ENCODE measurements at regions not wholly inside any gene's neighbourhood (a gene's known extent, or its start where the extent isn't known, plus 50 kb on each side); places are given as distances from the start of the nearest gene placed in this dataset.

DNA sequence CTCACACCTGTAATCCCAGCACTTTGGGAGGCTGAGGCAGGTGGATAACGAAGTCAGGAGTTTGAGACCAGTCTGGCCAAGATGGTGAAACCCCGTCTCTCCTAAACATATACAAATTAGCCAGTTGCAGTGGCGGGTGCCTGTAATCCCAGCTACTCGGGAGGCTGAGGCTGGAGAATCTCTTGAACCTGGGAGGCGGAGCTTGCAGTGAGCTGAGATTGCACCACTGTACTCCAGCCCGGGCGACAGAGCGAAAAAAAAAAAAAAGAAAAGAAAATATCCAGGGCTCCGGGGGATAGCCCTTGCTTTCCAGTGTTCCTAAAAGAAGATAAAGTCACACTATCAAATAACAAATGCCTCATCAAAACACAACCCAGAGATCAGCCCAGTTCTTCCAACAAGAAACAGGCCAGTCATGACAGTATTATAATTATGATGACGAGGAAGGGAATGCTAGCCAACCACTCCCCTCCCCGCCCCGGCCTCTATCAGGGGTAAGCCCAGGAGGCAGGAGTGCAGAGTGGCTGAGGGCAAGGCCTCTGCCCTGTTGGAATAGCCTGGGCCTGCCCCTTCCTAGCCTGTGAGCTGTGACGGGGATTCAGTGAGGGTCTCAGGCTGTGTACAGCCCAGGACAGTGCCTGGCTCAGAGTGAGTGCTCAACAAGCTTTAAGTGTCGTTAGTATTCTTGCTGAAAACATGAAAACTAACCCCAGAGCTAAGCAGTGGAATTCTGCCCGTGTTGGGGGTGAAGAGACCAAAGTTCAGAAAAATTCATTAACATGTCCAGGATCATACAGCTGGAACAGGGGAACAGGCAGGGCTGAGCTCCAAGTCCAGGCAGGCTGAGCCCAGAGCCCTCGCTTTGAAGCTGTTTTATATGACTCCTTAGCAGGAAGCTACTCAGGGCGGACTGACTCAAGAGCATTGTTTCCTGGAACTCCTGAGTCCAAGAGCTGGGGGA is 54.3 kb downstream of the FAM241B start:
- intact Hi-C loops (cut with DNase I) = no loop called here

DNA sequence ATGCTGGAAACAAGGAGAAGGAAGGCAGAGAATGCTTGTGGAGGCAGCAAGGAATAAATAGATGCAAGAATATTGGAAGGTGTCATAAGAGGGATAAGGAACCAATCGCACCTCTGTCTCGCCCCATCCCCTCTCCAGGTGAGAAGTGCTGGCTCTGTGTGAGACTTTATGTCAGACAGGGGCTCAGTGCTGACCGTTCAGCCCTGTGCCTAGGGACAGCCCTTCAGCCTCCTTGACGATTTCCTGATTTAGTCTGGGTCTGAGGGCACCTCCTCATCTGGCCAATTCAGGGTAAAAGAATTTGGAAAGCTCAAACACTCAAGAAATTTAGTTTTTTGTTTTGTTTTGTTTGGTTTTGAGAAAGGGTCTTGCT is 54.9 kb downstream of the FAM241B start:
- H3K4me3 ChIP-seq = no peak overlapping the region
- TF ChIP-seq EP300 (IDR thresholded peaks at IDR 0.05) = no peak
- no peak for TF ChIP-seq POLR2A (IDR thresholded peaks at IDR 0.05; ENCODE audit: low read depth)
- no peak for TF ChIP-seq POLR2AphosphoS5 (IDR thresholded peaks at IDR 0.05)
- TF ChIP-seq, protein P1, sequence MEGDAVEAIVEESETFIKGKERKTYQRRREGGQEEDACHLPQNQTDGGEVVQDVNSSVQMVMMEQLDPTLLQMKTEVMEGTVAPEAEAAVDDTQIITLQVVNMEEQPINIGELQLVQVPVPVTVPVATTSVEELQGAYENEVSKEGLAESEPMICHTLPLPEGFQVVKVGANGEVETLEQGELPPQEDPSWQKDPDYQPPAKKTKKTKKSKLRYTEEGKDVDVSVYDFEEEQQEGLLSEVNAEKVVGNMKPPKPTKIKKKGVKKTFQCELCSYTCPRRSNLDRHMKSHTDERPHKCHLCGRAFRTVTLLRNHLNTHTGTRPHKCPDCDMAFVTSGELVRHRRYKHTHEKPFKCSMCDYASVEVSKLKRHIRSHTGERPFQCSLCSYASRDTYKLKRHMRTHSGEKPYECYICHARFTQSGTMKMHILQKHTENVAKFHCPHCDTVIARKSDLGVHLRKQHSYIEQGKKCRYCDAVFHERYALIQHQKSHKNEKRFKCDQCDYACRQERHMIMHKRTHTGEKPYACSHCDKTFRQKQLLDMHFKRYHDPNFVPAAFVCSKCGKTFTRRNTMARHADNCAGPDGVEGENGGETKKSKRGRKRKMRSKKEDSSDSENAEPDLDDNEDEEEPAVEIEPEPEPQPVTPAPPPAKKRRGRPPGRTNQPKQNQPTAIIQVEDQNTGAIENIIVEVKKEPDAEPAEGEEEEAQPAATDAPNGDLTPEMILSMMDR (IDR thresholded peaks at IDR 0.05) = no peak
- H3K36me3 ChIP-seq = no peaks in the 10 kb centered on the region
- H3K27me3 ChIP-seq = peaks cover 0 to under 1% (median 0%) of the 10 kb centered on the region in 4 donors
- WGBS = 74% methylated on average over 4 of the region's 4 CpGs
- intact Hi-C loops (cut with DNase I) = no loop called here
- H3K4me1 ChIP-seq = peaks cover 17 to 24% (median 20%) of the 10 kb centered on the region in 4 donors
- no peak for DNase-seq (ENCODE audit: extremely low spot score)
- H3K27ac ChIP-seq (replicated peaks in 1 of 4) = no peak overlapping the region
- H3K9me3 ChIP-seq = no peaks in the 10 kb centered on the region

More for the DNA sequence above, 54.3 kb downstream of the FAM241B start:
- 67% methylated on average over 17 of the region's 17 CpGs for WGBS
- Histone ChIP-seq H3K4me1 (peaks cover 17 to 24% (median 20%) of the 10 kb centered on the region in 4 donors), H3K36me3 (no peaks in the 10 kb centered on the region), H3K9me3 (no peaks in the 10 kb centered on the region), H3K27me3 (peaks cover 0 to 7% (median 0%) of the 10 kb centered on the region in 4 donors), H3K27ac (replicated peaks in 1 of 4) (peak overlapping the region in 2 of 4 donors; percentile 31 to 53), H3K4me3 (no peak overlapping the region)
- DNase-seq (ENCODE audit: extremely low spot score) = no peak
- TF ChIP-seq, protein P1 (IDR thresholded peaks at IDR 0.05) = no peak
- TF ChIP-seq POLR2AphosphoS5 (IDR thresholded peaks at IDR 0.05) (no peak), EP300 (IDR thresholded peaks at IDR 0.05) (no peak), POLR2A (IDR thresholded peaks at IDR 0.05; ENCODE audit: low read depth) (no peak)

DNA sequence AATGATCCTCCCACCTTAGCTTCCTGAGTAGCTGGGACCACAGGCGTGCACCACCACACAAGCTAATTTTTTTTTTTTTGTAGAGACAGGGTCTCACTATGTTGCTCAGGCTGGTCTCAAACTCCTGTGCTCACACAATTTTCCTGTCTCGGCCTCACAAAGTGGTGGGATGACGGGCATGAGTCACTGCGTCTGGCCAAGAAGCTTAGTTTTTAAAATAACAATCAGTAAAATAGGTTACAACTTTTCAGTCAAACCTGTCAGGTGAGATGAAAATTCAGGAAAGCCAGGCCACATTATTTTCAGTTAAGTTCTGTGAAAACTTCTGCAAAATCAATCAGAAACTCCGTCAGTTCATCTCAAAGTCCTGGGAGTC is 55.4 kb downstream of the FAM241B start:
- H3K4me1 ChIP-seq = peaks cover 17 to 24% (median 20%) of the 10 kb centered on the region in 4 donors
- WGBS = 77% methylated on average over 5 of the region's 5 CpGs
- H3K4me3 ChIP-seq = no peak overlapping the region
- intact Hi-C loops (cut with DNase I) = no loop called here
- TF ChIP-seq, protein P1 (IDR thresholded peaks at IDR 0.05) = no peak
- TF ChIP-seq POLR2A (IDR thresholded peaks at IDR 0.05; ENCODE audit: low read depth) (no peak), EP300 (IDR thresholded peaks at IDR 0.05) (no peak), POLR2AphosphoS5 (IDR thresholded peaks at IDR 0.05) (no peak)
- no peak overlapping the region for H3K27ac ChIP-seq (replicated peaks in 1 of 4)
- no peaks in the 10 kb centered on the region for H3K36me3 ChIP-seq
- H3K9me3 ChIP-seq = no peaks in the 10 kb centered on the region
- no peaks in the 10 kb centered on the region for H3K27me3 ChIP-seq
- no peak for DNase-seq (ENCODE audit: extremely low spot score)

DNA sequence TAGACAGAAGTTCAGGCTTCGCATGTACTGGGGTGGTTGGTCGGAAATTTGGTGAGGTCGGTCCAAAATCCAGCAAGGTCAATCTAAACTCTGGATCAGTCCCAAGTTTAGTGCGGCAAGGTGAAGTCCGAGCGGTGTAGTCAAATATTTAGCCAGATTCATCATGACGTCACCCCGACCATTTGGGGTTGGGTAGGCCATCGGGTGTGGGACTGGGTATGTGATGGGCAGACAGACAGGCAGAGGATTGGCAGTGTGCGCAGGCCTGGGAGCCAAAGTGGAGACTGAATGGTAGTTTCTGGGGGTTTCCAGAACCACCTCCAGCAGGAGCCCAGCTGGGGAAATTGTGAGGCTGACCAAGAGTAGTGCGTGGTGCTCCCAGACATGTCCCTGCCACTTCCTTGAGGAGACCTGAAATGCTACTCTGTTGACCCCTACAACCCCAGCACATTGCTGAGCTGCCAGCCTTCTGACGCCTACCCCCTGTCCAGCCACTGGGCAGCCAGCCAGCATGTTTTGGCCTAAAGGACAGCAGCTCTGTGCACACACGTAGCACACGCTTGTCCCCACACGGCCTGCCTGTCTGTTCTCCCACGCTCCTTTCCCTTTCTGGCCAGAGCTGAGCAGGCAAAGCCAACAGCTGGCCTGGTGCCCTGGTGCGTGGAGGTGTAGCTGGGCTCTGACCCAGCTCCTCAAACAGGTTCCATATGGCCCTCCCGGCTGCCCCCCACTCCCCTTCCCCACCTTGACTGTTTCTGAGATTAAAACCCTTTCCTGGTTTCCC is 55.9 kb downstream of the FAM241B start:
- Histone ChIP-seq H3K4me1 (peaks cover 17 to 24% (median 20%) of the 10 kb centered on the region in 4 donors), H3K9me3 (no peaks in the 10 kb centered on the region), H3K36me3 (no peaks in the 10 kb centered on the region), H3K27ac (replicated peaks in 1 of 4) (no peak overlapping the region), H3K27me3 (no peaks in the 10 kb centered on the region), H3K4me3 (no peak overlapping the region)
- WGBS = 81% methylated on average over 12 of the region's 18 CpGs
- DNase-seq (ENCODE audit: extremely low spot score) = no peak
- intact Hi-C loops (cut with DNase I) = no loop called here
- TF ChIP-seq POLR2AphosphoS5 (IDR thresholded peaks at IDR 0.05) = no peak
- TF ChIP-seq POLR2A (IDR thresholded peaks at IDR 0.05; ENCODE audit: low read depth) = no peak
- no peak for TF ChIP-seq EP300 (IDR thresholded peaks at IDR 0.05)
- TF ChIP-seq, protein P1 (IDR thresholded peaks at IDR 0.05) = no peak
